ENCODE measurements at regions not wholly inside any gene's neighbourhood (a gene's known extent, or its start where the extent isn't known, plus 50 kb on each side); places are given as distances from the start of the nearest gene placed in this dataset.

DNA sequence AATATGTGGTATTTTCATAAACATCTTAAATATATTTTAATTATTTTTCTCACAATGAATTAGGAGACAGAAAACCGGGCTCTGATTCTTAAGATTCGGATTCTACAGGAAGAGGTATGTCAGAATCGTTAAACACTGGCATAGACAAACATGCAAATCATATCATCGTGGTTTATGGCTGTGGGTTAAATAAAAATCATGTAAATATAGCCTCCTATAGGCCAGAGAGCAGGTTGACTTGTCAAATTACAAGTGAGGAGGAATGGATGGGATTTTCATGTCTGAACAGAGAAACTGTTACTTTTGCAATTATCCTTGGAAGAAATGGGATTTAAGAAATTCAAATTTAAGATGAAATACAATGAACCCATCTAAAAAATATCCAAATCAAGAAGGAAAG is 74.9 kb upstream of the BCAT1 start:
- Histone ChIP-seq H3K36me3 (ENCODE audit: control insufficient read depth, insufficient read depth, low read length) (no peaks in the 10 kb centered on the region), H3K27me3 (ENCODE audit: control insufficient read depth, insufficient read depth, low read length) (peaks cover 3% of the 10 kb centered on the region), H3K9ac (ENCODE audit: insufficient read depth, low read length) (no peak overlapping the region), H3K79me2 (ENCODE audit: control insufficient read depth, insufficient read depth, low read length) (no peaks in the 10 kb centered on the region), H3K9me3 (ENCODE audit: control insufficient read depth, insufficient read depth, low read depth, low read length) (no peaks in the 10 kb centered on the region), H3K4me3 (replicated peaks in 1 of 4; ENCODE audit: control extremely low read depth in 1 of 4, insufficient read depth in 1 of 4, low read depth in 3 of 4, low read length in 4 of 4) (no peak overlapping the region), H3K4me2 (ENCODE audit: extremely low read depth, insufficient read depth, low read length) (no peak overlapping the region), H3K27ac (ENCODE audit: insufficient read depth, low read length) (no peak overlapping the region), H2AFZ (ENCODE audit: low read length) (no peak overlapping the region), H4K20me1 (ENCODE audit: control insufficient read depth, extremely low read depth, insufficient read depth, low read length) (no peaks in the 10 kb centered on the region), H3K4me1 (ENCODE audit: control insufficient read depth, extremely low read depth, insufficient read depth, low read length) (no peaks in the 10 kb centered on the region)
- TF ChIP-seq EZH2 (IDR thresholded peaks at IDR 0.05; ENCODE audit: low read length, missing control alignments): no peak
- TF ChIP-seq, protein P1, sequence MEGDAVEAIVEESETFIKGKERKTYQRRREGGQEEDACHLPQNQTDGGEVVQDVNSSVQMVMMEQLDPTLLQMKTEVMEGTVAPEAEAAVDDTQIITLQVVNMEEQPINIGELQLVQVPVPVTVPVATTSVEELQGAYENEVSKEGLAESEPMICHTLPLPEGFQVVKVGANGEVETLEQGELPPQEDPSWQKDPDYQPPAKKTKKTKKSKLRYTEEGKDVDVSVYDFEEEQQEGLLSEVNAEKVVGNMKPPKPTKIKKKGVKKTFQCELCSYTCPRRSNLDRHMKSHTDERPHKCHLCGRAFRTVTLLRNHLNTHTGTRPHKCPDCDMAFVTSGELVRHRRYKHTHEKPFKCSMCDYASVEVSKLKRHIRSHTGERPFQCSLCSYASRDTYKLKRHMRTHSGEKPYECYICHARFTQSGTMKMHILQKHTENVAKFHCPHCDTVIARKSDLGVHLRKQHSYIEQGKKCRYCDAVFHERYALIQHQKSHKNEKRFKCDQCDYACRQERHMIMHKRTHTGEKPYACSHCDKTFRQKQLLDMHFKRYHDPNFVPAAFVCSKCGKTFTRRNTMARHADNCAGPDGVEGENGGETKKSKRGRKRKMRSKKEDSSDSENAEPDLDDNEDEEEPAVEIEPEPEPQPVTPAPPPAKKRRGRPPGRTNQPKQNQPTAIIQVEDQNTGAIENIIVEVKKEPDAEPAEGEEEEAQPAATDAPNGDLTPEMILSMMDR (conservative IDR thresholded peaks at IDR 0.05 in 1 of 2, IDR thresholded peaks at IDR 0.05 in 1 of 2; ENCODE audit: low read depth in 1 of 2, low read length in 2 of 2): no peak
- DNase-seq (ENCODE audit: low read depth in 2 of 2): no peak

DNA sequence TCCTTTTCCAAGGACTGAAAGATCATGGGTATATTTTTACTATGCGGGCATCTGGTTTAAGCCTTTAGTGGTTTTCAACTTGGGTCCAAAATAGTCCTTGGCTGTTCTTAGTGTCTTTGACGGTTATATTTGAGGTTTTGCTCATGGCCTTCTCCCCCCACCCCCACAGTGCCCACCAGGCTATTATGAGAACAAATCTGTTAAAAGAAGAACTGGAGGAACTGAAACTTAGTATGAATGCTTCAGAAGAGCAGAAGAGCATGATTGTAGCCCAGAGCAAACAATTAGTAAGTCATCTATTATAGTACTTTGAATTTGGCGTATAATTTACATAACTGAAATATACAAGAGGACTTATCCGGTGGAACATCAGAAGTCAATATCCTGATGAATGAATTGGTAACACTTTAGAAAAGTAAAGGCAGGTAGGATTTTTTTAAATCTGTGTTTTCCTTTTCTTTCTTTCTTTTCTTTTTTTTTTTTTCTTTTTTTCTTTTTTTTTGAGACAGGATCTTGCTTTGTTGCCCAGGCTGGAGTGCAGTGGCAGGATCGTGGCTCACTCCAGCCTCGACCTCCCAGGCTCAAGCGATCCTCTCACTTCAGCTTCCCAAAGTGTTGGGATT is 71.8 kb upstream of the BCAT1 start:
- H4K20me1 ChIP-seq (ENCODE audit: control insufficient read depth, extremely low read depth, insufficient read depth, low read length): no peaks in the 10 kb centered on the region
- TF ChIP-seq, protein P1 (conservative IDR thresholded peaks at IDR 0.05 in 1 of 2, IDR thresholded peaks at IDR 0.05 in 1 of 2; ENCODE audit: low read depth in 1 of 2, low read length in 2 of 2): no peak
- TF ChIP-seq EZH2 (IDR thresholded peaks at IDR 0.05; ENCODE audit: low read length, missing control alignments): no peak
- no peak overlapping the region for H3K4me2 ChIP-seq (ENCODE audit: extremely low read depth, insufficient read depth, low read length)
- H3K4me1 ChIP-seq (ENCODE audit: control insufficient read depth, extremely low read depth, insufficient read depth, low read length): no peaks in the 10 kb centered on the region
- no peaks in the 10 kb centered on the region for H3K36me3 ChIP-seq (ENCODE audit: control insufficient read depth, insufficient read depth, low read length)
- H3K79me2 ChIP-seq (ENCODE audit: control insufficient read depth, insufficient read depth, low read length): no peaks in the 10 kb centered on the region
- no peak overlapping the region for H3K27ac ChIP-seq (ENCODE audit: insufficient read depth, low read length)
- H2AFZ ChIP-seq (ENCODE audit: low read length): no peak overlapping the region
- H3K27me3 ChIP-seq (ENCODE audit: control insufficient read depth, insufficient read depth, low read length): peaks cover 3% of the 10 kb centered on the region
- no peak overlapping the region for H3K9ac ChIP-seq (ENCODE audit: insufficient read depth, low read length)
- no peak for DNase-seq (ENCODE audit: low read depth in 2 of 2)
- H3K9me3 ChIP-seq (ENCODE audit: control insufficient read depth, insufficient read depth, low read depth, low read length): no peaks in the 10 kb centered on the region
- H3K4me3 ChIP-seq (replicated peaks in 1 of 4; ENCODE audit: control extremely low read depth in 1 of 4, insufficient read depth in 1 of 4, low read depth in 3 of 4, low read length in 4 of 4): no peak overlapping the region

DNA sequence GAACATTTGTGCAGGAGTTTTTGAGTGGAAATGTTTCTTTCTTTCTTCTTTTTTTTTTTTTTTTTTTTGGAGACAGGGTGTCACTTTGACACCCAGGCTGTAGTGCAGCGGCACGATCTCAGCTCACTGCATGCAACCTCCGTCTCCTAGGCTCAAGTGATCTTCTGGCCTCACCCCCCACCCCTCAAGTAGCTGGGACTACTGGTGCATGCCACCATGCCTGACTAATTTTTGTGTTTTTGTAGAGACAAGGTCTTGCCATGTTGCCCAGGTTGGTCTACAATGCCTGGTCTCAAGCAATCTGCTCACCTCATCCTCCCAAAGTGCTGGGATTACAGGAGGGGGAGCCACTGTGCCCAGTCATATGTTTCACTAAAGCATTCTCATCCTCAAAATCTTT is 69.2 kb upstream of the BCAT1 start:
- H2AFZ ChIP-seq (ENCODE audit: low read length): no peak overlapping the region
- no peak overlapping the region for H3K4me3 ChIP-seq (replicated peaks in 1 of 4; ENCODE audit: control extremely low read depth in 1 of 4, insufficient read depth in 1 of 4, low read depth in 3 of 4, low read length in 4 of 4)
- no peak overlapping the region for H3K9ac ChIP-seq (ENCODE audit: insufficient read depth, low read length)
- no peaks in the 10 kb centered on the region for H3K79me2 ChIP-seq (ENCODE audit: control insufficient read depth, insufficient read depth, low read length)
- DNase-seq (ENCODE audit: low read depth in 2 of 2): no peak
- no peaks in the 10 kb centered on the region for H3K4me1 ChIP-seq (ENCODE audit: control insufficient read depth, extremely low read depth, insufficient read depth, low read length)
- no peaks in the 10 kb centered on the region for H3K36me3 ChIP-seq (ENCODE audit: control insufficient read depth, insufficient read depth, low read length)
- peaks cover 3% of the 10 kb centered on the region for H3K27me3 ChIP-seq (ENCODE audit: control insufficient read depth, insufficient read depth, low read length)
- H3K9me3 ChIP-seq (ENCODE audit: control insufficient read depth, insufficient read depth, low read depth, low read length): no peaks in the 10 kb centered on the region
- H3K4me2 ChIP-seq (ENCODE audit: extremely low read depth, insufficient read depth, low read length): no peak overlapping the region
- H3K27ac ChIP-seq (ENCODE audit: insufficient read depth, low read length): no peak overlapping the region
- TF ChIP-seq, protein P1 (conservative IDR thresholded peaks at IDR 0.05 in 1 of 2, IDR thresholded peaks at IDR 0.05 in 1 of 2; ENCODE audit: low read depth in 1 of 2, low read length in 2 of 2): no peak
- no peak for TF ChIP-seq EZH2 (IDR thresholded peaks at IDR 0.05; ENCODE audit: low read length, missing control alignments)
- H4K20me1 ChIP-seq (ENCODE audit: control insufficient read depth, extremely low read depth, insufficient read depth, low read length): no peaks in the 10 kb centered on the region

All from fibroblast of lung (primary cell).